AG04450 (cell line): ENCODE measurements at regions not wholly inside any gene's neighbourhood (a gene's known extent, or its start where the extent isn't known, plus 50 kb on each side); places are given as distances from the start of the nearest gene placed in this dataset.

Experiments
- CTCF ChIA-PET: fragments of 300-600, 350-600 bp; formaldehyde crosslinking; extraction: SDS; loops from one replicate; lab custom pipeline; 2022; ENCODE audit warnings: antibody characterized with exemption, inconsistent platforms; lab: Charles Lee
- POLR2A ChIA-PET: fragments of 350-600 bp; formaldehyde crosslinking; extraction: SDS; loops from one replicate; lab custom pipeline; 2021; ENCODE audit warnings: antibody characterized with exemption, inconsistent platforms; lab: Yijun Ruan, JAX
- DNase-seq: peaks from one replicate; pipeline ENCODE4 v3.0.0-alpha.2; 2011; ENCODE audit warnings: low read depth, low spot score
- H3K27ac ChIP-seq: one replicate; pipeline ENCODE4 v1.5.1; 2012; ENCODE audit warnings: low read depth, low read length, control low read depth
- H3K27me3 ChIP-seq: one replicate; pipeline ENCODE4 v1.6.0; 2012; ENCODE audit warnings: low read length; ENCODE audit not compliant: control insufficient read depth, insufficient read depth
- H3K4me3 ChIP-seq: 2 replicates; pipeline ENCODE4 v1.5.1; 2011; ENCODE audit warnings: mild to moderate bottlenecking, low read depth, low read length, control low read depth
- H3K9me3 ChIP-seq: 2 replicates; pipeline ENCODE4 v1.5.1; 2012; ENCODE audit warnings: low read length; ENCODE audit not compliant: control insufficient read depth, insufficient read depth
- TF ChIP-seq, protein P1 (sequence below): IDR thresholded peaks from 2 replicates; pipeline ENCODE4 v1.5.1; 2011; ENCODE audit warnings: low read depth, low read length, control low read depth, inconsistent platforms

DNA sequence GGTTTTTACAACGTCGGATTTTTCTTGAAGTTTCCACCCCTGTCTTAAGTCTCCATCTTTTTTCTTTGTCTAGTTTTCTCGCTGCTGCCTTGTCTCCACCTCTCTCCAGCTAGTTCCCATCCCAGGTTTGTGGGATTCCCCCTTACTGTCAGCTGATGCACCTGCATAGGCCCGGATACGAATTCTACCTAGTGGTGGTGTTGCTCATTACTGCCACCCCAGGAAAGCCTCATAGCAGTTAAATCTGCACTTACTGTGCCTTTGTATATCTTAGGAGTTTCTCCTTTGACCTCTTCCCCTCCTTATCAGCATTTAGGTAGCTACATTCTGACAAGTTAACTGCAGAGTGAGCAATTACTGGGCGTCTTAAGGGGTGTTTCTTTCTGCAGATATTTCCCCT lies 1693.1 kb upstream of the TENM3 start:
- Histone ChIP-seq H3K27ac (no peak overlapping the region), H3K27me3 (no peaks in the 10 kb centered on the region), H3K4me3 (no peak overlapping the region), H3K9me3 (no peaks in the 10 kb centered on the region; the same call in 1 of the 2 replicates)
- DNase-seq, result no peak
- CTCF ChIA-PET, result no interaction called here
- POLR2A ChIA-PET, result no interaction called here
- TF ChIP-seq, protein P1, sequence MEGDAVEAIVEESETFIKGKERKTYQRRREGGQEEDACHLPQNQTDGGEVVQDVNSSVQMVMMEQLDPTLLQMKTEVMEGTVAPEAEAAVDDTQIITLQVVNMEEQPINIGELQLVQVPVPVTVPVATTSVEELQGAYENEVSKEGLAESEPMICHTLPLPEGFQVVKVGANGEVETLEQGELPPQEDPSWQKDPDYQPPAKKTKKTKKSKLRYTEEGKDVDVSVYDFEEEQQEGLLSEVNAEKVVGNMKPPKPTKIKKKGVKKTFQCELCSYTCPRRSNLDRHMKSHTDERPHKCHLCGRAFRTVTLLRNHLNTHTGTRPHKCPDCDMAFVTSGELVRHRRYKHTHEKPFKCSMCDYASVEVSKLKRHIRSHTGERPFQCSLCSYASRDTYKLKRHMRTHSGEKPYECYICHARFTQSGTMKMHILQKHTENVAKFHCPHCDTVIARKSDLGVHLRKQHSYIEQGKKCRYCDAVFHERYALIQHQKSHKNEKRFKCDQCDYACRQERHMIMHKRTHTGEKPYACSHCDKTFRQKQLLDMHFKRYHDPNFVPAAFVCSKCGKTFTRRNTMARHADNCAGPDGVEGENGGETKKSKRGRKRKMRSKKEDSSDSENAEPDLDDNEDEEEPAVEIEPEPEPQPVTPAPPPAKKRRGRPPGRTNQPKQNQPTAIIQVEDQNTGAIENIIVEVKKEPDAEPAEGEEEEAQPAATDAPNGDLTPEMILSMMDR, result no peak

DNA sequence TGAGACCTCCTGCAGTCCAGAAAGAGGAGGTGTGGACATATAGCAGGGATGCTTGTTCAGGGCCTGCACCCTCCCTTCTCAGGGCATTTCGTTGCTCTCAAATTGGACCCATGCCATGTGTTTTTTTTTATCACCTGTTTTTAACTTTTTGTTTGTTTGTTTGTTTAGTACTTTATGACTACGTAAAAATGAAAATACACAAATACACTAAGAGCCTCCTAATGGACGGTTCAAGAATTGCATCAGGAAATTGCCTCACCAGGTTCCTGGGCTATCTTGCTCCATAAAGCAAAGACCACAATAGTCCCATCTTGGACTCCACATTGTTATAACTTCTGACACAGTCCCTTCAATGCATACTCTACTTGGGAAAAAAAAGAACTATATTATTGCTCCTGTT lies 1685.9 kb upstream of the TENM3 start:
- no peak overlapping the region for H3K4me3 ChIP-seq
- no peak for DNase-seq
- H3K27me3 ChIP-seq, result no peaks in the 10 kb centered on the region
- ChIA-PET CTCF (interaction anchor here (1.1 kb wide), 1 partner anchor 33 kb away, joined by 3 read pairs; no protein-coding TSS in a partner anchor), POLR2A (no interaction called here)
- no peak overlapping the region for H3K27ac ChIP-seq
- TF ChIP-seq, protein P1, result peak; percentile 15; the same call in 1 of the 2 replicates
- no peaks in the 10 kb centered on the region for H3K9me3 ChIP-seq

DNA sequence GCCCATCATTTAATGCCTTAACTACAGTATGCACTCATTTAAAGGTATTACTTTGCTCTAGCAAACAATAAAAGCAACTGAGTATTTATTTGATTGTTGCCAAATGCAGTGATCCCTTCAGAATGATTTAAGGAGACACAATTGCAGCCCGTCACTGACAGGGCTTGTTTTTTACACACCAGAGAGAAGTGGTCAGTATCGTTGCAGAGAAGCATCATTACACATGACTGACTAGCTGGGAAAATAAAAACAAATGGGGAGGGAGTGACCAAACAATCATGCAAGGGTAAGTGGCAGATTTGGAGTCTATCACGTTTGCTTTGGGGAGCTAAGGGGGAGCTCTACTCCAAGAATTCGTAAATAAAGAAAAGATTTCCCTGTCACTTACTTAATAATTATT lies 1685.3 kb upstream of the TENM3 start:
- no peaks in the 10 kb centered on the region for H3K27me3 ChIP-seq
- DNase-seq, result no peak
- H3K27ac ChIP-seq, result no peak overlapping the region
- POLR2A ChIA-PET, result no interaction called here
- TF ChIP-seq, protein P1, result no peak
- no peaks in the 10 kb centered on the region for H3K9me3 ChIP-seq
- CTCF ChIA-PET, result no interaction called here
- no peak overlapping the region for H3K4me3 ChIP-seq

DNA sequence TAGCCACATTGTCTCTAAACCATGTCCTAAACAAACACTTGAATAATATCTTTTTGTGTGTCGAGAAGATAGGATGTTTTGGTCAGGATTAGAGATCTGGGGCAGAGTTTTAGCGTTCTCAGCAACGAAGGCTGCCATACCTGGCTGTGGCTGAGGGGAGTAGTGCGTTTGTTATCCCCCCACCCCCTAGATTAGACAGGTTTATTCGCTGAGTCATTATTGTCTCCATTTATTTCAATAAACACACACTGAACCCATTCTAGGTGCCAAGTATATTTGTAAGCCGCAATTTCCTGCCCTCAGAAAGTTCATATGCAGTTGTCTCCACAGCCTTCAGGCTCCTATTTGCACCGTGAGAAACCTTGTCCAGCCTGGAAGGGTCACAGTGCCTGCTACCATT lies 1684.8 kb upstream of the TENM3 start:
- TF ChIP-seq, protein P1, result no peak
- no peaks in the 10 kb centered on the region for H3K9me3 ChIP-seq
- CTCF ChIA-PET, result no interaction called here
- H3K27ac ChIP-seq, result no peak overlapping the region
- DNase-seq, result no peak
- no peak overlapping the region for H3K4me3 ChIP-seq
- POLR2A ChIA-PET, result no interaction called here
- H3K27me3 ChIP-seq, result no peaks in the 10 kb centered on the region

DNA sequence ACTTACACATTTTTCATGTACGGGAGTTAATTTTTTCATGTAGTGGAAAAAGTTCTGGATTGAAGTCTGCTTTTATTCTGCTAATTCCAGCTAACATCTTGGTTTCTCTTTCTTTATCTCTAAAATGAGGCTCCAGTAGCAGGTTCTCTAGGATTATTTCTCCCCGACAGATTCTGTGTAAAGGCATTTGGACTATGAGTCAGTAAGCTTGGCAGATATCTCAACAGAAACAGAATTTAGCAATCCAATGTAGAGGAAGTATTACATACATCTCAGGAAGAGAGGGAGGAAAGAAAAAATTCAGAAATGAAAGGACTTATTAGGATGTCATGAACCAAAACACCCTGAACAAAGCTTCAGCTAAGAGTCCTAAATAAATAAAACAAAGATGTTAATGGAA lies 1682.3 kb upstream of the TENM3 start:
- Histone ChIP-seq H3K4me3 (no peak overlapping the region), H3K9me3 (peaks cover 4% of the 10 kb centered on the region), H3K27ac (no peak overlapping the region), H3K27me3 (no peaks in the 10 kb centered on the region)
- TF ChIP-seq, protein P1, result no peak
- CTCF ChIA-PET, result no interaction called here
- POLR2A ChIA-PET, result no interaction called here
- DNase-seq, result no peak
